H1 (cell line): ENCODE measurements at regions not wholly inside any gene's neighbourhood (a gene's known extent, or its start where the extent isn't known, plus 50 kb on each side); places are given as distances from the start of the nearest gene placed in this dataset.

ENCODE experiments used
- BCL11A ChIP-seq, 2 experiments: IDR thresholded peaks; one replicate each; pipeline ENCODE4 v1.6.1; 2011; ENCODE audit warnings: low read depth in 2 of 2, low read length in 2 of 2, mild to moderate bottlenecking in 2 of 2
- CHD2 ChIP-seq: IDR thresholded peaks from 2 replicates; pipeline ENCODE4 v1.6.1; 2012; ENCODE audit warnings: low read length, improper control_type of control experiment
- CHD7 ChIP-seq: fragments of 300-600 bp; sonication (generic); IDR thresholded peaks from 2 replicates; pipeline ENCODE4 v1.7.1; 2012; ENCODE audit warnings: low read length, moderate library complexity, mild to moderate bottlenecking, inconsistent platforms; ENCODE audit not compliant: insufficient replicate concordance
- CTBP2 ChIP-seq: IDR thresholded peaks from 2 replicates; pipeline ENCODE4 v1.7.0; 2011; ENCODE audit warnings: borderline replicate concordance, mild to moderate bottlenecking, moderate library complexity, mixed read lengths, low read length; ENCODE audit not compliant: insufficient read depth, insufficient read length
- EGR1 ChIP-seq: IDR thresholded peaks from 2 replicates; pipeline ENCODE4 v1.6.1; 2011; ENCODE audit warnings: low read depth, low read length, borderline replicate concordance
- HDAC2 ChIP-seq, 2 experiments: fragments of 300-600 bp in 1 of 2; sonication (generic) in 1 of 2; IDR thresholded peaks; 2 replicates each; pipeline ENCODE4 v1.6.1; 2011 to 2012; ENCODE audit warnings: low read depth in 2 of 2, low read length in 2 of 2, mild to moderate bottlenecking in 2 of 2, moderate library complexity in 2 of 2, borderline replicate concordance in 1 of 2, inconsistent platforms in 1 of 2
- RAD21 ChIP-seq, 2 experiments: IDR thresholded peaks in 1 of 2; conservative IDR thresholded peaks in 1 of 2; 2 replicates each; pipeline ENCODE4 v1.6.1; 2011; ENCODE audit warnings: low read depth in 2 of 2, low read length in 2 of 2, improper control_type of control experiment in 1 of 2, inconsistent platforms in 1 of 2, mild to moderate bottlenecking in 1 of 2, moderate library complexity in 1 of 2
- RNF2 ChIP-seq: fragments of 200-900, 300-1000 bp; sonication (generic); IDR thresholded peaks from 2 replicates; pipeline ENCODE4 v1.7.1; 2016; ENCODE audit warnings: borderline replicate concordance, low read depth, mild to moderate bottlenecking, antibody characterized with exemption, low read length; ENCODE audit not compliant: poor library complexity, severe bottlenecking; ENCODE audit errors: missing control alignments
- RXRA ChIP-seq: IDR thresholded peaks from 2 replicates; pipeline ENCODE4 v1.6.1; 2011; ENCODE audit warnings: low read depth, mild to moderate bottlenecking, low read length, moderate library complexity; ENCODE audit not compliant: insufficient read depth
- SP4 ChIP-seq: IDR thresholded peaks from 2 replicates; pipeline ENCODE4 v1.6.1; 2012; ENCODE audit warnings: low read length, inconsistent platforms

- TF ChIP-seq CHD7 (no peak), BCL11A (IDR thresholded peaks at IDR 0.05; ENCODE audit: low read depth in 2 of 2, low read length in 2 of 2) (no peak), SP4 (no peak), HDAC2 (IDR thresholded peaks at IDR 0.05; ENCODE audit: borderline replicate concordance in 1 of 2, low read depth in 2 of 2, low read length in 2 of 2) (no peak), CHD2 (no peak), EGR1 (no peak), RNF2 (no peak), CTBP2 (no peak), RAD21 (IDR thresholded peaks at IDR 0.05 in 1 of 2, conservative IDR thresholded peaks at IDR 0.05 in 1 of 2; ENCODE audit: low read depth in 2 of 2, low read length in 2 of 2) (no peak), RXRA (no peak)
Observed at GRCh38 chr11:119807402-119807801, 78.4 kb upstream of the NECTIN1 start (continued).
